Mesodermal cell (in vitro differentiated cells): ENCODE measurements at regions not wholly inside any gene's neighbourhood (a gene's known extent, or its start where the extent isn't known, plus 50 kb on each side); places are given as distances from the start of the nearest gene placed in this dataset.

Experiments used
- H3K27ac ChIP-seq: 2 replicates; pipeline ENCODE4 v1.7.0; 2013; ENCODE audit warnings: mild to moderate bottlenecking, low read depth, low read length, moderate library complexity; ENCODE audit not compliant: severe bottlenecking
- H3K36me3 ChIP-seq: 2 replicates; pipeline ENCODE4 v1.7.1; 2013; ENCODE audit warnings: mild to moderate bottlenecking, low read length, moderate library complexity; ENCODE audit not compliant: control insufficient read depth, insufficient read depth
- H3K4me1 ChIP-seq: one replicate; pipeline ENCODE4 v1.7.1; 2013; ENCODE audit warnings: mild to moderate bottlenecking, low read length; ENCODE audit not compliant: insufficient read depth, control insufficient read depth, poor library complexity, severe bottlenecking
- H3K4me3 ChIP-seq: 2 replicates; pipeline ENCODE4 v1.7.0; 2013; ENCODE audit warnings: low read length, control low read depth, mild to moderate bottlenecking; ENCODE audit not compliant: insufficient read depth, poor library complexity, severe bottlenecking; ENCODE audit errors: extremely low read depth
- H3K9me3 ChIP-seq: 2 replicates; pipeline ENCODE4 v1.7.1; 2013; ENCODE audit warnings: mild to moderate bottlenecking, low read length, moderate library complexity; ENCODE audit not compliant: control insufficient read depth
- WGBS, 2 experiments: methylation state at CpG; one replicate each; pipeline ENCODE4 v1.1.5; 2013; ENCODE audit warnings: missing lambda C conversion rate in 2 of 2; ENCODE audit not compliant: insufficient coverage in 2 of 2; 5-methylcytosine and 5-hydroxymethylcytosine counted together

DNA sequence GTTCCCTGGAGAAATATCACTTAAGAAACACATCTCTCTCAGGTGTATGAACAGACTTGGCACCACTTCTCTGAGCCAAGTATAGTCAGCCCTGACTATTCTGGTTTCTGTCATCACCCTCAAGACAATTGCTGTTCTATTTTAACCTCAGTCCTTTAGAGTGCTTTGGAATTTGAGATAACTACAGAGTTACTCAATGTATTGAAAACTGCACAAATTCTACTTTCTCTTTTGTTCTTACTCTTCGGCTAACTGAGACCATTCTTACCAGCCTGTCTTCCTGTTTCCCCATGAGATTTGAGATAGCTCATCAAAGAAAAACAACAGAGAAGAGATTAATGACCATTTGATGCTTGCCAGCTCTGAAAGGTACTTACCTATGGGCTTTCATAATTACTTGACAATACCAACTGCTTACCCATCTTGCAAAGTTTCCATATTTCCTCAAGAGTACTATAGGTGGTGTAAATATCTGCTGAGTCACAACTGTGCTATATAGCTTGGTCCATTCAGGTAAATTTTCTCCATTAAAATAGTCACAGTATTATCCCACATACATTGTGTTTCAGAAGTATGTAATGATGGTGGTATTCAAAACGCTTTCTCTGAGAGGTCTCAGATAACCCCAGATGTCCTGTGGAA is 467.5 kb upstream of the CHST9 start:
- H3K4me1 ChIP-seq, result peaks cover 4% of the 10 kb centered on the region
- no peak overlapping the region for H3K4me3 ChIP-seq
- no peaks in the 10 kb centered on the region for H3K36me3 ChIP-seq
- no peak overlapping the region for H3K27ac ChIP-seq
- 86% methylated on average over 1 of the region's 2 CpGs; no CpG with 5 or more reads in 1 of the 2 experiments for WGBS, 2 experiments
- H3K9me3 ChIP-seq, result no peaks in the 10 kb centered on the region

DNA sequence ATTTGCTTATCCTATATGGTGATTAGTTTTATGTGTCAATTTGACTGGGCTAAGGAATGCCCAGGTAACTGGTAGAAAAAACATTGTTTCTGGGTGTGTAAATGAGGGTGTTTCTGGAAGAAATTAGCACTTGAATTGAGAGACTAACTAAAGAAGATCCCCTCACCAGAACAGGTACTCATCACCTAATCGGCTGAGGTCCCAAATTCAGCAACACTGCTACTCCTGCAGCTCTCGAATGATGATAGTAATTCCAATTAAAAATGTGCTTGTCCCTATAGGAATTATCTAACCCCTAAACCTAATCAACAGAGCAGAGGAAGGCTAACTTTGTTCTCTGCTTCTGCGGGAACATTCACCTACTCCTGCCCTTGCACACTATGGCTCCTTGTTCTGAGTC is 464.5 kb upstream of the CHST9 start:
- Histone ChIP-seq H3K36me3 (no peaks in the 10 kb centered on the region), H3K4me3 (no peak overlapping the region), H3K27ac (no peak overlapping the region), H3K9me3 (no peaks in the 10 kb centered on the region), H3K4me1 (peaks cover 4% of the 10 kb centered on the region)
- WGBS, 2 experiments, result 72 to 100% methylated on average over 1 to 3 of the region's 3 CpGs

DNA sequence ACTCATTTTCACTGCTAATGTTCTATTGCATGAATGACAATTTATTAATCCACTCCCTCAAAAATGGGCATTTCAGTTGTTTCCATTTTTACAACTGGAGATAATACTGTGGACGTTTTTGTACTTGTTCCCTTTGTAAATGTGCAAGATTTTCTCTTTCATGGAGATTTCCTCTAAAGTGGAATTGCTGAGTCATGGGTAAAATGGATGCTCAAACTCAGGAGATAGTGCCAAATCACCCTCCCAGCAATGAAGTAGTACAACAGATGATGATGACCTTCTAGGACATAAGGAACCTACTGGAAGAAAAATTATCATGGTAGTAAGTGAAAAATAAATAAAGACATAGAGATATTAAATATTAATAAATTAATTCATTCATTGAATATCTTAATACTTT is 460.8 kb upstream of the CHST9 start:
- WGBS, 2 experiments, result no CpG with 5 or more reads among the region's 1 CpG
- H3K4me1 ChIP-seq, result no peaks in the 10 kb centered on the region
- H3K9me3 ChIP-seq, result no peaks in the 10 kb centered on the region
- H3K36me3 ChIP-seq, result no peaks in the 10 kb centered on the region
- no peak overlapping the region for H3K4me3 ChIP-seq
- H3K27ac ChIP-seq, result no peak overlapping the region

DNA sequence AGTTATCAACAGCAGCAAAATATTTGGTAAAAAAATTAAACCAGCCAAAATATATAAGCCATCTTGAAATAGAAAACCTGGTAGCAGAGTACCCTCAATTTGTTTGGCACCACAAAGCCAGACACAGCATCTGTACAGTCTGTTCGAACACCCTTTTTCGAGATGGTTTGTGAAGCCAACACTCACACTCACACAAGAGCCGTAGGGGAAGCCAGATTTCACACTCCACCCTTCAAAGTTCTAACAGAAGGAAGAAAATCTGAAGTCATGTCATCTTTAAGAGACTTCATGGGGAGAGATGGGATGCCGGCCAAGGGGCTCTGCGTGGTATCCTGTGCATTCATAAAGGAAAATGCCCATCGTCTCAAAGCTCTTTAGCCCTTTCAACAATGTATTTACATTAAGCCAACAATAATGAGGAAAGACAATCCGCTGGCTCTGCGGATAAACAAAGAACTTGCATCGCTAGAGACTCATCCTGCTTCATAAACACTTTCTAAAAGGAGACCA is 451.5 kb upstream of the CHST9 start:
- H3K36me3 ChIP-seq, result no peaks in the 10 kb centered on the region
- H3K4me3 ChIP-seq, result no peak overlapping the region
- H3K4me1 ChIP-seq, result no peaks in the 10 kb centered on the region
- no peak overlapping the region for H3K27ac ChIP-seq
- H3K9me3 ChIP-seq, result no peaks in the 10 kb centered on the region
- WGBS, 2 experiments, result 86 to 100% methylated on average over 1 to 2 of the region's 9 CpGs

DNA sequence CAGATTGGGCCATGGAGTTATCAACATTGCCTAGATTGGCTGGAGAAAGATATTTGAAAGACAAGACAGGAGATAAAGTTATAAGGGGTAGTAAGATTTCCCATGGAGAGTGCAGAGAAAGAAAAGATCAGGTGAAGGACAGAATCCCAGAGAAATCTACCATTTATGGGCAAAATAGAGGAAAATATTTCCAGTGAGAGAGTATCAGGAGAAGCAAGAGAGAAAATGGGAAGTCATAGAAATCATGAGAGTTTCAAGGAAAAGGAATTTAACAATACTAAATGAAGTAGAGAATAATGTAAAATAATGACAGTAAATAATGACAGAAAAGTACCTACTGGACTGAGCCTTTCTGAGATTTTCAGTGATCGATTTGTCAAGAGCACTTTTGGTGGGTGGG is 447.6 kb upstream of the CHST9 start:
- 83 to 100% methylated on average over 1 of the region's 1 CpG for WGBS, 2 experiments
- no peak overlapping the region for H3K27ac ChIP-seq
- no peaks in the 10 kb centered on the region for H3K4me1 ChIP-seq
- H3K9me3 ChIP-seq, result no peaks in the 10 kb centered on the region
- no peak overlapping the region for H3K4me3 ChIP-seq
- H3K36me3 ChIP-seq, result no peaks in the 10 kb centered on the region

DNA sequence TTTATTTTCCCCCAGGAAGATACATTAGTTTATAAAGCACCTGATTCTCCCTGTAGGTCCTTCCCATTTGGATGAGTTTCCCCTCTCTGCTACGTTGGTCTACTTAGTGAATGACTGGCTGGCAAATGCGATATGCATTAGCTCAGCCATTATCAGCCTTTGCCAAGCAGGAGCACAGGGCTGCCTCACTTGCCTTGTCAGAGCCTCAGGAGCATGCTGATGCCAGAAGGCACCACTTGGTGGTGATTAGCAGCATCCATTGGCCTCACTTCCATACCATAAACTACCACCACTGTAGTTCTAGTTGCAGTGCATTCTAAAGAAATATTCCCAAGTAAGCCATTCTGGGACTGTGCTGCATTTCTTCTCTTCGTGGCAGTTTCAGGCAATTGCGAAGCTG is 442.8 kb upstream of the CHST9 start:
- Histone ChIP-seq H3K27ac (no peak overlapping the region), H3K4me1 (no peaks in the 10 kb centered on the region), H3K4me3 (no peak overlapping the region), H3K36me3 (no peaks in the 10 kb centered on the region), H3K9me3 (no peaks in the 10 kb centered on the region)
- WGBS, 2 experiments, result 84 to 86% methylated on average over 3 to 4 of the region's 4 CpGs

DNA sequence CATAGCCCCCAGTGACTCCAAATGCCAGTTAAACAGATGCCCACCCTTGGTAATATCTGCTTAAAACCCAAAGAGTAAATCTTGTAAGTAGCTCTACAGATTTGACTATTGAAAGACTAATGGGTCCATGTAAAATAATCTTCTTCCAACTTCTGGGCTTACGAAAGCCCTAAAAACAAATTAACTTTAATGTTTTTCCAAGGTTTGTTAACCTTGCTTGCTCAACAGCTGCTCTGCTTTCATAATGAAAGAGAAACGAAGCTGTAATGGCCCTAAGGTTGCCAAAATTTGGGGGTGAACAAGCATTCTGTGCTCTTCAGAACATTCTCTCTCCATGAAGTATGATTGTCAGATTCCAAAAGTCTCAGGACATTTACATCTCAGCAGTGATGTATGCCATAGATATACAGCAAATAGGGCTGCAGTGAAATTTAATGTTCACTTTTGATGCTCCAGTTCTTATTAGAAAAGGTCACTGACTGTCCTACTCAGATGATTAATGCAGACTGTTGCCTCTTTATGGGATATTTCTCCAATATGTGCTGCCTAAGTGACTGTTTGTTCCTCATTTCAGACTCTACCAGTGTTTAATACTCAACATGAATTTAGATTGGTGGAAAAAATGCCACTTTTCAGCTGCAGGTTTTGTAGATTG is 436.3 kb upstream of the CHST9 start:
- H3K27ac ChIP-seq, result no peak overlapping the region
- H3K36me3 ChIP-seq, result no peaks in the 10 kb centered on the region
- WGBS, 2 experiments, result 57 to 78% methylated on average over 1 of the region's 2 CpGs
- H3K9me3 ChIP-seq, result no peaks in the 10 kb centered on the region
- H3K4me3 ChIP-seq, result no peak overlapping the region
- H3K4me1 ChIP-seq, result no peaks in the 10 kb centered on the region

DNA sequence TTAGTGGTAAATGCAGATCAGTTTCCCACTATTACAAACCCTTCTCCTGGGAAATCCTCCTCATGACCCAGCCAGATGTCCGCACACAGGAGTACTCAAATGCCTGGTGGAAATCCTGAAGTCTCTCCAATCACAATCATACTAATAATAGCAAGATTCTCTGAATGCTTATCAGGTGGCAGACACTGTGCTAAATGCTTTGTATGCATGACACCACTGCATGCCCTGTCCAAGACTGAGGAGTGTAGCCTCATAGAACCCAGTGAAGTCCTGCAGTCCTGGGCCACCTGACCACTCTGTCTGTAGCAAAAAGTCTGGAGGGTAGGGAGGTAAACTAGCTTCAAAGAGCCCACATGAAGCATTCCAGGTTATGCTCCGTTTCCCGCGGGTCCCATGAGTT is 434.8 kb upstream of the CHST9 start:
- Histone ChIP-seq H3K36me3 (no peaks in the 10 kb centered on the region), H3K4me1 (no peaks in the 10 kb centered on the region), H3K9me3 (no peaks in the 10 kb centered on the region), H3K27ac (no peak overlapping the region), H3K4me3 (no peak overlapping the region)
- WGBS, 2 experiments, result 96 to 100% methylated on average over 3 to 4 of the region's 4 CpGs

DNA sequence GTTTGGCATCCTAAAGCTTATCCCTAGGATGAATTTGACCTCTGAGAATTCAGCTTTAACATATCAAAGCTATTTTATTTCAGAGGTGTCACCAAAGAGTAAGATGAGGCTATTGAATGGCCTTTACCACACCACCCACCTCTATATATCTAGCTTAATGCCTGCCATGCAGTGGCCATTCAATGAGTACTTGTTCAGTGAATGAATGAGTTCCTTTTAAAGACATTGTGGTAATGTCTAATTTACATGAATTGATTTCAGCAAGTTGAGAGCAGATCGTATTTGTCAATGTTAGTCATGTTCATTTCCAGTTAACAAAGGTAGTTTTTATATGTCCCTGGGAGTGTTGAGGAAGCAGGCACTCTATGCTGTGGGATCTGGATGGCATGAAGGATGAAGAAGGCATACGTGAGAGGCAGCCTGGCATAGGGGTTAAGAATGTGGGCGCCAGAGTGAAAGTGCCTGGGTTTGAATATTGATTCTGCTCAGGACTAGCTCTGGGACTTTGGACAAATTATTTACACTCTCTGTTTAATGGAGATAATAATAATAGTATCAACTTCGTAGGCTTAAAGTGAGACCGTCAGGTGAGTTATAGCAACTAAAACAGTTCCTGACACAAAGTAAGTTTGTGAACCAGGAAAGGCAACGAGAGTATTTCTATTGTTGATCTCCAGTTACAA is 434.1 kb upstream of the CHST9 start:
- Histone ChIP-seq H3K4me3 (no peak overlapping the region), H3K4me1 (no peaks in the 10 kb centered on the region), H3K9me3 (no peaks in the 10 kb centered on the region), H3K27ac (no peak overlapping the region), H3K36me3 (no peaks in the 10 kb centered on the region)
- WGBS, 2 experiments, result 92 to 96% methylated on average over 3 to 4 of the region's 6 CpGs

DNA sequence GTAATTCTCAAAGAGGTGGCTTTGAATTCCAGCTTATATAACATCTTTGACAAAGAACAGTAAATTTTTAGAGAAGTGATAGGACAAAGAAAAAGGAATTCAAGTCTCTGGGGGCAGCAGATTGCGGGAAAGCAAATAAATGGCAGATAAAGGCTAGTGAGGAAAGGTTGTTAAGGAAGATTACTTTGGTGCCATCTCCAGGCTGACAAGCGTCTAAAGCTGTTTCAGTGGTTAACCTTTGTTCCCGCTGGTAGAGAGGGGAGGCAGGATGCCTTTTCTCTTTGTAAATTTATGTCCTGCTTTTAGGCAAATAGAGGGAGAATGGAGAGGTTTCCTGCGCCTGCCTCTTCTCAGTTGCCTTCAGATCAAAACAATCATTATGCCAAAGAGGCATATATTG is 431.2 kb upstream of the CHST9 start:
- H3K4me1 ChIP-seq, result no peaks in the 10 kb centered on the region
- WGBS, 2 experiments, result 88 to 100% methylated on average over 2 of the region's 4 CpGs

More for the DNA sequence above, 431.2 kb upstream of the CHST9 start:
- Histone ChIP-seq H3K36me3 (no peaks in the 10 kb centered on the region), H3K27ac (no peak overlapping the region), H3K9me3 (no peaks in the 10 kb centered on the region), H3K4me3 (no peak overlapping the region)
